GM18517 (cell line): ENCODE measurements at regions not wholly inside any gene's neighbourhood (a gene's known extent, or its start where the extent isn't known, plus 50 kb on each side); places are given as distances from the start of the nearest gene placed in this dataset.

Source experiments
- ATAC-seq: cut with Tn5 transposase; IDR thresholded peaks from one replicate; pipeline ENCODE4 v1.9.1; 2021; ENCODE audit warnings: mild to moderate bottlenecking, moderate library complexity; ENCODE audit not compliant: unreplicated experiment

DNA sequence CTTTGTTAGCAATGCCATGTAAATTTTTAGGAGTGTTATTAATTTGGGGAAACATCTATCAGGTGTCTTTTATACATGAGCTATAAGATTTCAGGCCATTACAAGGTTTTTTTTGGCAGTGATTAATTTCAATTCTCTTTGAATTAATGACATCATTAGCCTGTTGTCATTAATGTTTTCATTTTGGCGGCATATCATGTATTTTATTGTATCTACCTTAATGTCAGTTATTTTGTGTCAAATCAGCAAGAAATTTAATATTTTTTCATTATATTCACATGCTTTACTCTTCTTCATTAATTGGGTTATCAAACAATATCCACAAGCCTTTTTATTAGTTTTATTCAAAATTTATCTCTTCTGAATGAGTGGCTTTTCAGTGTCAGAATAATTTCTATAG is 153.0 kb upstream of the CAND1 start:
- ATAC-seq: no peak

- no peak for ATAC-seq
These were observed 146.6 kb upstream of the CAND1 start for GRCh38 chr12:67122584-67122983.

GRCh38 chr12:67137256-67137655 is 131.9 kb upstream of the CAND1 start:
- ATAC-seq: no peak

DNA sequence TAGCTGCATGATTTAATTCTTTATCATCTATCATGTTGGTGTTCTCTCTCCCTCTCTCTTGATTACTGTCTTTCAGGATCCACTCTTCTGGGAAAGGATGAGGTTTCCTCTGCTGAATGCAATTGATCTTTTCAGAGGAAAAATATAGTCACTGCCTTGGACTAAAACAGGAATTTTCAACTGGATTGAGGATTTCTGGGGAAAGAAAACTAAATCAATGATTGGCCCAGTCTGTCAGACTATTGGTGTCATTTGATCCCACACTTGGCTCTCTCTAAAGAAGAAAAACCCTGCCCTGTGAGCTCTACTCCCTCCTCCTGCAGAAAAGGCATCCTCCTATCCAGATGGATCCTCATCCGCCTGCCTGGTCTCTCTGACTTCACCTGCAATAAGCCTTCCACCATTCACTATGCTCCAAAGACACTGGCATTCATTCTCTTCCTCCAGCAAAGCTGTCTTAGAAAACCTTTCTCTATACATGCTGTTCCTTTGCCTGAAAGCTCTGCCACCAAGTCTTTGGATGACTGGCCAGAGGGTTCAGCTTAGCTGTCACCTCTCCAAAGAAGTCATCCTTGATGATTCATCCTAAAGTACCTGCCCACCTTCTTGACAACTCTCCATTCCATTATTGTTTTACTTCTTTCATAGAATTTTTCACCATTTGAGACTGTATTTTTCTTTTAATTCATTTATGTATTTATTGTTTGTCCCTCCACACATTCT is 127.7 kb upstream of the CAND1 start:
- ATAC-seq: no peak

DNA sequence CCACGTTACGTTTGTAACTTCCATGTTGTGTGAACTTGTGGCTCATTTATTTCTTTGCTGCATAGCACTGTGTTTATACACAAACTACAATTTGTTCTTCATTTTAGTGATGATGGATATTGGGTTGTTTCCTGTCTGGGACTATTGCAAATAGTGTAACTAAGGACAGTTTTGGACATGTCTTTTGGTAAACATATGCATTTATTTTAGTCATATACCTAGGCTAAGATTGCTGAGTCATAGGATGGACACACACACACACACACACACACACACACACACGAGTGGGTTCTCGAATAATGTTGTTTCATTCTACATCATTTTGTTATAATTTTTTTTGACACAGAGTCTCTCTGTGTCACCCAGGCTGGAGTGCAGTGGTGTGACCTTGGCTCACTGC is 123.5 kb upstream of the CAND1 start:
- no peak for ATAC-seq

- ATAC-seq: no peak
These were observed 122.1 kb upstream of the CAND1 start for GRCh38 chr12:67147030-67147429.

DNA sequence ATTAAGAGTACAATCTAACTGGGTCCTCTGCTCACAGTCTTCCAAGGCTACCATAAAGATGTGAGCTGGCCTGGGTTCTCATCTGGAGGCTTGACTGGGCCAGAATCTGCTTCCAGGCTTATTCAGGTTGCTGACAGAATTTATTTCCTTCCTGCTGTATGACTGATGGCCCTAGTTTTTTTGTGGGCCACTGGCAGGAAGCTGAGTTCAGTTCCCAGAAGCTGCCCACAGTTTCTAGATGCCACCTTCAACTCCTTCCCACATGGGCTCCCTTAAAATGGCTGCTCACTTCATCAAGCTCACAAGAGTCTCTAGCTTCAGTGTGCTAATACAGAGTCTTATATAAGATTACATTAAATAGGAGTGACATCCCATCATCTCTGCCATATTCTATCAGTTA is 121.7 kb upstream of the CAND1 start:
- ATAC-seq: no peak

DNA sequence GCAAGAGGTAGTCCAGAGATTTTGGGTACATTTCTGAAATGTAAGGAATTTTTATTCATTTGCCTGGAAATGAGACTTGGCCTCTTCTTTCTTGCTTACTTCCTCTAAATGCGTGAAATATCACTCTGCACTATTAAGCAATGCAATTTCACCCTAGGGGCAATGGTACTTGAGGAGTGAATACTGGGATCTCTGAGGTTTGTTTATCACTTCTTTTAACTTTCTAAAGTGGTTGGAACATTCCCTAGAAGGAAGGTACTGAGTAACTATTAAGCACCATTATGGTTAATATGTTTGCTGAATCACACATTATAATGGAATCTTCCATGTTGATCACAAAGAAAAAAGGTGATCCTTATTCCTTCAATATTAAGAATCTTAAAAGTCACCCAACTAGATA is 120.9 kb upstream of the CAND1 start:
- no peak for ATAC-seq

GRCh38 chr12:67151886-67152285 is 117.3 kb upstream of the CAND1 start:
- no peak for ATAC-seq

- ATAC-seq: no peak
These were observed 116.7 kb upstream of the CAND1 start for GRCh38 chr12:67152451-67152850.

DNA sequence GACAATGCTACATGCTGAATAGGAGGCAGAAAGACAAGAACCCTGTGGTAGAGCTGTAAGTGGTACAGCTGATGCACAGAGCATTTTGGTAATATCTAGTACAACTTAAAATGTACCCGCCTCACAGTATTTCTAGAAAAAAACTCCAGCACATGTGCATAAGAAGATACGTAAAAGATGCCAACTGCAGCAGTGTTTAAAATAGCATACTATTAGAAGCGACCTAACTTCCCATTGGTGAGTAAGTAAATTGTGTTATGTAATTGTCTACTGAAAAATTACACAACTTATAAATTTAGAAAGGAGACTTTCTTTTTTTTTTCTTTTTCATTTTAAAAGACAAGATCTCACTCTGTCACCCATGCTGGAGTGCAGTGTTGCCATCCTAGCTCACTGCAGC is 114.3 kb upstream of the CAND1 start:
- ATAC-seq: no peak

DNA sequence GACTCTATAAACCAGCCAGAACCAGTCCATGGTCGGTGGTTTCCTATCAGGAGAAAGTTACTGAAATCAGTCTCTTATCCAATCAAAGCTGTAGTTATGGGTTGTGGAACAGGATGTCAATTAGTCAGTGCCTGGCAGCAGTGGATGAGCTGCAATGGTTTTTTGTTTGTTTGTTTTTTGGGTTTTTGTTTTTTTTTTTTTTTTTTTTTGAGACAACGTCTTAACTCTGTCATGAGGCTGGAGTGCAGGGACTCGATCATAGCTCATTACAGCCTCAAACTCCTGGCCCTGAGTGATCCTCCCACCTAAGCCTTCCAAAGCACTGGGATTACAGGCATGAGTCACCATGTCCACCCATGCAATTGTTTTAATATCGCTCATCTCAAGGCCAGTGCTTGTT is 113.3 kb upstream of the CAND1 start:
- ATAC-seq: no peak

- peak; percentile 77 for ATAC-seq
These were observed 107.7 kb upstream of the CAND1 start for GRCh38 chr12:67161322-67161918.

DNA sequence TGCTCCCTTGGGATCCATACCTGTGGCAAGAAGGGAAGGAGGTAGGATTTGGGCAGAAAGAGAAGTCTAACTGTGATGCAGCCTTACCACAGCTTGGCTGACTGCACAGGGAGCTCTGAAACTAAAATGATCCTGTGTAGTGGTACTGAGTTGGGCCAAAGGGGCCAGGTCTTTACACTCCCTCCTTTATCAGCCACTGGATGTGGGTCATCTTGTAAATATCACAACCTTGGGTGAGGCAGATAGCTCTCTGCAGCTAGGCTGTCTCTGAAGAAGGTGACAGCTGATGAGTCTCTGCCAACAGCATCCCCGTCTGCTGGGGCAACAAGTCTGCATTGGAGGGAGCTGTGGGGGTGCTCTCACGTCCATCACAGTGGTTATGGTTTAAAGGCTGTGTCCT is 95.9 kb upstream of the CAND1 start:
- ATAC-seq: no peak

DNA sequence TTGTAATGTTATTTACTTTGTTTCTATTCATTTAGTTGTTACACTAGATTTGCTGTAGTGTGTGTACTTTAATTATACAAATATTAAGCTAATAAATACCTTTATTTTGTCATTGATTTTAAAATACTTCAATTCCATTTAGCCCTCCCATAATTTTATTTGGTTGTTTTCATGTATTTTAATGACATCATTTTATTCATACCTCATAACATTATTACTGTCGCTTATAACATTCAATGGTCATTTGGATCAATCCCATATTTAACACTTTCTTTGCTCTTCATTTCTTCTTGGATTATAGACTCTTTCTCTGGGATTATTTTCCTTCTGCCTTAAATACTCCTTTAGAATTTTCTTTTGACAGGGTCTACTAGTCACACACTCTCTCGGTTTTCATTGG is 86.6 kb upstream of the CAND1 start:
- no peak for ATAC-seq

- ATAC-seq: no peak
These were observed 75.5 kb upstream of the CAND1 start for GRCh38 chr12:67193704-67194103.

GRCh38 chr12:67200386-67200785 is 68.8 kb upstream of the CAND1 start:
- ATAC-seq: no peak

DNA sequence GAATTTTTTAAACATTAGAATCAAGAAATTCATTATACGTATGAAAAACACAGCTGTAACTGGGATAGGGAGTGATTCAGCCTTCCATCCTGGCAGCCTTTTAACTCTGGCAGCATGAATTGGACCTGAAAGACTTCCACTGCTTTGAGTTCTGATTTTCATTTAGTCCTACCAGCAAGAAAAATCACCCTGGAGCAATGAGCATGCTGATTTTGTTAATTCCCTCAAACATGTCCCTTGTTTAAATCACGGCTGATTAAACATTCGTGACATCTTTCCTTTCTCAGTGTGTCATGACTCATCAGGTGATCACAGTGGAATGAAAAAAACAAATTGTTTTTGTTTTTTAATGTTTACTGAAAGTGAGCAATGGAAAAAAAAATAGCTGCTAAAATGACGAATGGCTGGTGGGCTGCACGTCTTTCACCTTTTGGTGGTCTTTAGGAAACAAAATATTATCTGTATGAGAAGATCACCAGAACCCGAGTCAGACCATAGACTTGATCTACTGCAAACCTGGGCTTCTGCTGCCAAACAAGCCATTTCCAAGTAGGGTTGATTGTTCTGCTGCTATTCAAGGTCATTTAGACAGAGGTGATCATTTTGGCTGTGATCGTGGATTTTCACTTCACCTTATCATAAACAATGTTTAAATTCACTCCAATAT is 67.0 kb upstream of the CAND1 start:
- ATAC-seq: peak; percentile 40

GRCh38 chr12:67202678-67203012 is 66.5 kb upstream of the CAND1 start:
- ATAC-seq: peak; percentile 95

DNA sequence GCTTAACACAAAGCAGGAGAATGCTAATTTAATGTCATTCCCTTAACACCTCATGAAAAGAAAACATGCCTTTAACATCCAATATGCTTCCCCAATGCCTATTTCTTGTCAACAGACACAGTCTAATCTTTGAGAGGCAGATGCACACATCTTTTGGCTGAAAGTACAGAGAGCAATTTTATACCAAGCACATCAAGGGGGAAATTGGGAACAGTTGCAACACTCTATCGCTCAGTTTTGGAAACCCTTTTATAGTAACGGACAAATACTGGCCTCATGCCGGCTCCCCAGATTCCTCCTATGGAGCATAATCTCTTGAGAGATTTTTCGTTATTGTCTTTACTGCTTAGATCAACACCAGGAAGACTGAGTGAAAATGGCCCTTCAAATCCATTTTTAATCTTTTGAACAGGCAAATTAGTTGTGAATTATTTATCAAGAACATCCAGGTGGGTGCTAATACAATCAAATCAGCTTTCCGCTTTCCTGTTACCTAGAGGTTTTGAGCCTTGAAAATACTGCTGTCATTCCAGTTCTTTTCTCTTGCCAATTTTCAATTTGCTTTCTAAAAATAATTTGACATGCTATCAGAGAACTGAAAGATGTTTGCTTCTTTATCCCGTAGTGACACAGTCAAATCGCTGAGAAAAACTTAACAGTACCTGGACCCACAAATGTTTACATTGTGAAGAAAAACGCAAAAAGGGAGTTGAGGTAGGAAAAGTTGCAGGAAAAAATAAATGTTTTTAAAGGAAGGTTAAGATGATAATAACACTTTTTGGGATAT is 60.7 kb upstream of the CAND1 start:
- no peak for ATAC-seq

GRCh38 chr12:67211029-67211428 is 58.1 kb upstream of the CAND1 start:
- ATAC-seq: no peak

DNA sequence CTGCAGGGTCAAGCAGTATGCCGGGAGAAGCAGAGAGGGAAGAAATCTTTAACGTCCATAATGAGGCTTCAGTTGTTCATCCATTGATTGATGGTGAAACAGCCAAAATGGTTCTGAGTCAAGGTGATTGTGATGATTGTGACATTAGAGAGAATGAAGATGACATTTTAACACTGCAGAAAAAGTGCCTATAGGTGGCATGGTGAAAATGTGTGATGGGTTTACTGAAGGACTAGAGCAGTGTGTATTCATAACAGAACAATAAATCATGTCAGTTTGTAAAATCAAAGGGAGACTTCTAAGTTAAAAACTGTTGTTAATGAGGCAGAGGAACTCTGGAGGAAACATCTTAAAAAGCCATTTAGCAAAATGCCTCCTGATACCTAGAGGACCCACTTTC is 57.7 kb upstream of the CAND1 start:
- no peak for ATAC-seq
